Lower lobe of right lung (tissue), 2 donors: ENCODE measurements at regions not wholly inside any gene's neighbourhood (a gene's known extent, or its start where the extent isn't known, plus 50 kb on each side); places are given as distances from the start of the nearest gene placed in this dataset.

Experiments used
- ATAC-seq, 2 donors: fragments of 200-7000 bp; cut with Tn5 transposase; one replicate each; pipeline ENCODE4 v1.9.1; 2020 to 2022; ENCODE audit warnings: mild to moderate bottlenecking in 2 of 2, moderate library complexity in 2 of 2
- DNase-seq: peaks from one replicate; pipeline ENCODE4 v3.0.0-alpha.2; 2020
- H3K27ac ChIP-seq: fragments of 200-600 bp; one replicate; pipeline ENCODE4 v1.8.0; 2022
- H3K27me3 ChIP-seq: fragments of 200-600 bp; one replicate; pipeline ENCODE4 v1.8.0; 2022; ENCODE audit warnings: low read depth
- H3K36me3 ChIP-seq: fragments of 200-600 bp; one replicate; pipeline ENCODE4 v1.8.0; 2022; ENCODE audit warnings: mild to moderate bottlenecking
- H3K4me1 ChIP-seq: fragments of 200-600 bp; one replicate; pipeline ENCODE4 v1.8.0; 2022
- H3K4me3 ChIP-seq: fragments of 200-600 bp; one replicate; pipeline ENCODE4 v1.8.0; 2022; ENCODE audit warnings: mild to moderate bottlenecking
- H3K9me3 ChIP-seq: fragments of 200-600 bp; one replicate; pipeline ENCODE4 v1.8.0; 2022
- intact Hi-C: fragments of 100-400 bp; cut with DNase I; formaldehyde crosslinking; loops from one replicate; pipeline ENCODE4 v1.11.0; 2022
- TF ChIP-seq, protein P1 (sequence below): fragments of 200-600 bp; IDR thresholded peaks from one replicate; pipeline ENCODE4 v1.8.0; 2022; ENCODE audit warnings: antibody characterized with exemption, mild to moderate bottlenecking
- donor health status: DM: no; HTN: yes; CAD: no; lungs with severe emphysema.

DNA sequence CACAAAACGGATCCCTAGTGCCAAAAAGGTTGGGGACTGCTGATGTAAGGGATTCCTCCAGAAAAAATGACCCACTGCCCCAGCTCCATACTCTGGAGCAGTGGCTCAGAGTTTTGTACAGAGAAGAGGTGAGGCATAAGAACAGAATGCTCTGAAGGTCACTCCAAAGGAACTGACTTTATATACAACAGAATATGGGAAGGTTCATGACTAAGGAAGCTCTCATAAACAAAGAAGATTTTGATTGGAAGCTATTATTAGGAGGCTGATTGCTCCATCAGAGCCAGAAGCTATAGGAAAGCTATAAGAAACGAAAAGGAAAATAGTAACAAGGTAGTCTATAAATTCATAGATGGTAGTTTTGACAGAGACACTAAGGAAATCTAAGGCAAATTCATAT, 203.1 kb downstream of the SLC7A11 start:
- ATAC-seq = no peak
- no peak overlapping the region for H3K27ac ChIP-seq
- H3K4me3 ChIP-seq = no peak overlapping the region

DNA sequence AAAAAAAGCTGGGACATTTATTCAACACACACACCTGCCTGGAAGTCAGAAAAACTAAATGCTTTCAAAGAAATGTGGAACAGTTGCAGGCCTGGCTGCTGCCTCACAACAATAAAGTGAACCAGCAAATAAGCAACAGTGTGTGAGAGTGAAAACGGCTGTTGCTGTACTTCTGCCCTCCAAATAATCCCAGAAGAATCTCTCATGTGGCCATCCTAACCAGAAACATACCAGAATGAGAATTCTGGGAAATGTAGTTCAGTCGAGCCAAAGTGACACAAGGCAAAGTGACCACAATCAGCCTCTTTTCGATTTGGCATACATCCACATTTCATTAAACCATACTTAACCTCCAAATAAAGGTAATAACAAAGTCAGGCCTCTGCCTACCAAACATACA, 204.5 kb downstream of the SLC7A11 start:
- H3K9me3 ChIP-seq = no peaks in the 10 kb centered on the region
- intact Hi-C loops = no loop called here
- H3K36me3 ChIP-seq = no peaks in the 10 kb centered on the region
- ATAC-seq = peak in 1 of 2 donors; percentile 28
- DNase-seq = no peak
- TF ChIP-seq, protein P1, sequence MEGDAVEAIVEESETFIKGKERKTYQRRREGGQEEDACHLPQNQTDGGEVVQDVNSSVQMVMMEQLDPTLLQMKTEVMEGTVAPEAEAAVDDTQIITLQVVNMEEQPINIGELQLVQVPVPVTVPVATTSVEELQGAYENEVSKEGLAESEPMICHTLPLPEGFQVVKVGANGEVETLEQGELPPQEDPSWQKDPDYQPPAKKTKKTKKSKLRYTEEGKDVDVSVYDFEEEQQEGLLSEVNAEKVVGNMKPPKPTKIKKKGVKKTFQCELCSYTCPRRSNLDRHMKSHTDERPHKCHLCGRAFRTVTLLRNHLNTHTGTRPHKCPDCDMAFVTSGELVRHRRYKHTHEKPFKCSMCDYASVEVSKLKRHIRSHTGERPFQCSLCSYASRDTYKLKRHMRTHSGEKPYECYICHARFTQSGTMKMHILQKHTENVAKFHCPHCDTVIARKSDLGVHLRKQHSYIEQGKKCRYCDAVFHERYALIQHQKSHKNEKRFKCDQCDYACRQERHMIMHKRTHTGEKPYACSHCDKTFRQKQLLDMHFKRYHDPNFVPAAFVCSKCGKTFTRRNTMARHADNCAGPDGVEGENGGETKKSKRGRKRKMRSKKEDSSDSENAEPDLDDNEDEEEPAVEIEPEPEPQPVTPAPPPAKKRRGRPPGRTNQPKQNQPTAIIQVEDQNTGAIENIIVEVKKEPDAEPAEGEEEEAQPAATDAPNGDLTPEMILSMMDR = no peak
- peaks cover 7% of the 10 kb centered on the region for H3K4me1 ChIP-seq
- H3K27me3 ChIP-seq = no peaks in the 10 kb centered on the region
- H3K27ac ChIP-seq = no peak overlapping the region
- H3K4me3 ChIP-seq = no peak overlapping the region

More for the DNA sequence above, 203.1 kb downstream of the SLC7A11 start:
- DNase-seq = no peak
- intact Hi-C loops = no loop called here
- Histone ChIP-seq H3K36me3 (no peaks in the 10 kb centered on the region), H3K4me1 (peaks cover 7% of the 10 kb centered on the region), H3K27me3 (no peaks in the 10 kb centered on the region), H3K9me3 (no peaks in the 10 kb centered on the region)
- TF ChIP-seq, protein P1 = no peak

DNA sequence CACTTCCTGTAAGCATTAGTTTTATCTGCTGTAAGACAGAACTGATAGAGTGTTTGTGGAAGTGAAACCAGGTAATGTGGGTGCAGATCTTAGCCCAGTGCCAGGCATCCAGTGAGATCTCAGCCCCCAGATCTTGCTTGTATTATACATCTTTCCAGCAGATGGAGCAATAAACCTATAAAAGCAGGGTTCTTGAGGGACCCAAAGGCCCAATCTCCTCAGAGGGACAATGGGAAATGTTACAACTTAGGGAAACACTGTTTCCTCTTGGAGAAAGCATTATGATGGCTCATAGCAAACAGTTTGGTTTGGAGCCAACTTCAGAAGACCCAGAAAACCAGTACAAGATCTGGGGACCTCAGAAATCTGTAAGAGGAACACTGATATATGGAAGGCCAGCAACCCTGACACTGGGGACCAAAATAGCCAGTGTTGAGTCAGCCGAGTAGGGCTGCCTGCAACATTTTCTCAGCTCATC, 206.3 kb downstream of the SLC7A11 start:
- peaks cover 7% of the 10 kb centered on the region for H3K4me1 ChIP-seq
- no peak for DNase-seq
- no peak overlapping the region for H3K4me3 ChIP-seq
- ATAC-seq = peak; percentile 83 to 89
- H3K27me3 ChIP-seq = no peaks in the 10 kb centered on the region
- no peaks in the 10 kb centered on the region for H3K9me3 ChIP-seq
- intact Hi-C loops = no loop called here
- no peaks in the 10 kb centered on the region for H3K36me3 ChIP-seq
- TF ChIP-seq, protein P1 = peak; percentile 61
- H3K27ac ChIP-seq = no peak overlapping the region

DNA sequence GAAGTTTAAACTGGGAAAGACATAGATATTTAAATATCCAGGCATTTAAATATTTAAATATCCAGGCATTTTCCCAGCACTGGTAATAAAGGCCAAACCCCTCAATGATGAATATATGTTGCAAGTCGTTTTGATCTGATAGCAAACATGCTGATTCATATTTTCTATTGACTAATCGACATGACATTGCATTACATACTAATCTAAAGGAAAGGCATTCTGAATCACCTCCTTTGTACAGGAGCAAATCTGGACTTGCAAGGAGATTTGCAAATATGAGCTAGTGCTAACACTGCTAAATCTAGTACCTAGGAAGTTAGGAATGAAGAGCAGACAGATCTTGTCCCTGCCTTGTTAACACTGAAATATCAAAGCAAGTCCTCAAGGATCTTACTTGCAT, 207.3 kb downstream of the SLC7A11 start:
- ATAC-seq (no peak), DNase-seq (no peak)
- no peaks in the 10 kb centered on the region for H3K27me3 ChIP-seq
- H3K4me1 ChIP-seq = peaks cover 7% of the 10 kb centered on the region
- H3K4me3 ChIP-seq = no peak overlapping the region
- intact Hi-C loops = no loop called here
- TF ChIP-seq, protein P1 = no peak
- H3K36me3 ChIP-seq = no peaks in the 10 kb centered on the region
- no peak overlapping the region for H3K27ac ChIP-seq
- no peaks in the 10 kb centered on the region for H3K9me3 ChIP-seq

DNA sequence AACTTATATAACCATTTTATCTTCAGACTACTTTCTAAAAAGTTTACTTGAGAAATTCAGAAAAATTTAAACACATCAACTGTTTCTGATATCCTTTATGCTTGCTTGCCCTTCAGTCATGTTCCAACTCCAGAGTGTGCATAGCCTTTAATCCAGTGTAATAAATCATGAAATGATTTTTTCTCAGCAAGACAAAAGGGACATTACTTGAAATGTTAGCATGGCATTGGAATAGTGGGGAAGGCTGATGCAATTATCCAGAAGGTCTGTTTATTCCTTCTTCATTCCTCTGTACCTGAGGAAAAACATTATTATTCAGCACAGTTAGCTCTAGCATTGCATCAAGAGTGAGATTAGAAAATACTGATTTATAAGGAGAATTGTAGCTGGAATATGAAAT, 209.9 kb downstream of the SLC7A11 start:
- TF ChIP-seq, protein P1 = no peak
- Histone ChIP-seq H3K9me3 (no peaks in the 10 kb centered on the region), H3K4me1 (peaks cover 7% of the 10 kb centered on the region), H3K27me3 (no peaks in the 10 kb centered on the region), H3K4me3 (no peak overlapping the region), H3K36me3 (no peaks in the 10 kb centered on the region), H3K27ac (no peak overlapping the region)
- ATAC-seq (no peak), DNase-seq (no peak)
- intact Hi-C loops = no loop called here

DNA sequence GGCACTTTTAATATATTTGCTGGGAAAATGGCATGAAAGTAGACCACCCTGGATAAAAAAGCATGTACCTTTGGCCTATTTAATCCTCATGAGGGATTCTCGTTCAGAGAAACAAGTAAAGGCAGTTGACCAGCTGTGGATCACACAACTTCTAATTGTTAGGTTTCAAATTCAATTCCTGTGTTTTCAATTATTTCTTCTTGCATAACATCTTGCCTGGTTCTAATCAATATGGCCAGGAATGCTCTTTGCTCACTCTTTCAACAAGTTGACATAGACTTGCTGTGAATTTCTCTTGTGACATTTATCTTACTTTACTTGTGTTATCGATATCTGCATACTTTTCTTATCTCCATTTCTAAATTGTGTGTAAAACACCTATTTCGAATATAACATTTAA, 211.8 kb downstream of the SLC7A11 start:
- ATAC-seq (no peak), DNase-seq (no peak)
- Histone ChIP-seq H3K4me3 (no peak overlapping the region), H3K36me3 (no peaks in the 10 kb centered on the region), H3K4me1 (no peaks in the 10 kb centered on the region), H3K27me3 (no peaks in the 10 kb centered on the region), H3K27ac (no peak overlapping the region), H3K9me3 (no peaks in the 10 kb centered on the region)
- TF ChIP-seq, protein P1 = no peak
- intact Hi-C loops = no loop called here
